ENCODE measurements at regions not wholly inside any gene's neighbourhood (a gene's known extent, or its start where the extent isn't known, plus 50 kb on each side); places are given as distances from the start of the nearest gene placed in this dataset.
"Not testable (repeated sequence)": the region's sequence is repeated elsewhere in the genome, so short reads cannot be mapped to it uniquely, and the experiment has no call there.

DNA sequence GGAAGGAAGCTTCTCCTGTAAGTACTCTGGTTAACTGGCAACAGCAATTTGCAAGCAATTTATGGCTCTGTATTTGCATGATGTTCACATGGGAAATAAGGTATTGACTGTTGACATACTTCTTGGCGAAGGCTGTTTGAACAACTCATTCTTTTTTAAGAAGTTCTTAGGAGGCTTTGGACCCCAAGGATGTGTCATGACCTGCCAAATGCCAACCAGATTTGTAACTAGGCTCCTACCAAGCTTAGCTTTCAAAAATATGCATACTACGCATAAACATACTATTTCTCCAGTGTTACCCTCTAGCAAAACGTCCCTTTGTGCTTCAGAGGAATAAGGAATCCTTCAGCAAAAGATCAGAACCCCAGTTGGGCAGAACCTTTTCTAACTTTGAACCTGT lies 165.2 kb upstream of the MSX2 start:
- DNase-seq: no peak
- TF ChIP-seq POLR2A (IDR thresholded peaks at IDR 0.05; ENCODE audit: low read length): no peak
- TF ChIP-seq GATA1 (IDR thresholded peaks at IDR 0.05; ENCODE audit: low read depth, low read length): no peak

DNA sequence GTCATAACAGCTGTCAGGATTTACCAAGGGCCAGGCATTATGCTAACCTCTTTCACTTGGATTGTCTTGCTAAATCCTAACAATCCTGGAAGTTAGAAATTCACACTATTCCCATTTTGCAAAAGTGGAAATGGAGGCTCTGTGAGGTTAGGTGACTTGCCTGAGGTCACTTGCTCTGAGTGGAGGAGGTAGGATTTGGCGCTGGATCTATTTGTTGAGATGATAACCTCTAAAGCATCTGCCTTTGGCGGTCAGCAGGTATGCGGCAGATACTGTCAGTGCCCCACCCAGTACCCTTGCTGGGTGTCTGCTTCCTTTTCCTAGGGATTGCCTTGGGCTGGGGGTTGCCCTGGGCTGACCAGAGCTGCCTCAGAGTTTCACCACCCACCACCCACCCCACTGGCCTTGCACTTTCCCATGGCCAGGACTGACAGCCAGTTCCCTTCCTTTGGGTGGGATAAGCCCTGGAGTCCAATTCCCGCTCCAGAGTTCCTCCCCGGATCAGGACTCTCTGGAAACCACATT lies 164.8 kb upstream of the MSX2 start:
- no peak for DNase-seq
- TF ChIP-seq POLR2A (IDR thresholded peaks at IDR 0.05; ENCODE audit: low read length) (no peak), GATA1 (IDR thresholded peaks at IDR 0.05; ENCODE audit: low read depth, low read length) (no peak)

DNA sequence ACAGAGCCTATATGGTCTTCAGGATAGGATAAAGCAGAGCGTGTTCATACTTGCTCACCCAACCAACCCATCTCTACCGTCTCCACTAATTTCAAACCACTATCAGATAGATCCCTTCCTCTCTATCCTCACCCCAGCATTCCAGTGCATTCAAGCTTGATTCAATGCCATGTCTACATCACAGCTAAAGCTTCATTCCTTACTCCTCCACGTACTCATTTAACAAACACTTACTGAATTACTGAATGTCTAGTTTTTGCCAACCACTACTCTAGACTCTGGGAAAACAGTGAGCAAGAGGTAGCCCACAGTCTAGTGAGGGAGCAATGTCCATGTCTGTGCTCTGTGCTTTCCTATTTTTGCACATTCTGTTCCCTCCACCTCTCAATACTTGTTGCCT lies 163.5 kb upstream of the MSX2 start:
- TF ChIP-seq GATA1 (IDR thresholded peaks at IDR 0.05; ENCODE audit: low read depth, low read length): no peak
- no peak for TF ChIP-seq POLR2A (IDR thresholded peaks at IDR 0.05; ENCODE audit: low read length)
- DNase-seq: no peak

DNA sequence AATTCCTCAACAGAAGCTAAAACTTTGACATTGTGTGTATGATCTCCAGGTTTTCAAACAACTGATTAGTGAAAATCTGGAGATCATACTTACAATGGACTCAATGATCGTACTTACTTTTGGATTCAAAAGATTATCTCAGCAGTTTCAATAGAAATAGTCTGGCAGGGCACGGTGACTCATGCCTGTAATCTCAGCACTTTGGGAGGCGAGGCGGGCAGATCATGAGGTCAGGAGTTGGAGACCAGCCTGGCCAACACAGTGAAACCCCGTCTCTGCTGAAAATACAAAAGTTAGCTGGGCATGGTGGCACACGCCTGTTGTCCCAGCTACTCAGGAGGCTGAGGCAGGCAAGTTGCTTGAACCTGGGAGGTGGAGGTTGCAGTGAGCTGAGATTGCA lies 161.3 kb upstream of the MSX2 start:
- DNase-seq: not testable (repeated sequence)

DNA sequence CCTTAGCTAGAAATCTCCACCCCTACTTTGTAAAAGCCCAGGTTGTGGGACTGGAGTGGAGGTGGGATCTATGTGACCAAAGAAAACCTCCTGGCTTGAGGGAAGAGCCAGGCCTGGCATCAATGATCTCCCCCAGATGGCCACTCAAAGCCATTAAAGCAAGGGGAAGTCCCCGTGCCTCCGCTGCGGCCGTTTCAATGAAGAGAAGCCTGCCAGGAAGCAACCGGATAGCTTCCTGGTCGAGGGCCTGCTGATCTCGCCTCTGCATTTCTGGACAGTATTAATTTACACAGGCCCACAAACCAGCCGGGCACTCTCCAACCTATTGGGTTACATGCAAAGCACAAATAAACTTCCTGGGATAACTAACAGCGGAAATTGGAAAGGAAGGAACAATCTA lies 160.5 kb upstream of the MSX2 start:
- no peak for DNase-seq
- no peak for TF ChIP-seq GATA1 (IDR thresholded peaks at IDR 0.05; ENCODE audit: low read depth, low read length)
- no peak for TF ChIP-seq POLR2A (IDR thresholded peaks at IDR 0.05; ENCODE audit: low read length)

DNA sequence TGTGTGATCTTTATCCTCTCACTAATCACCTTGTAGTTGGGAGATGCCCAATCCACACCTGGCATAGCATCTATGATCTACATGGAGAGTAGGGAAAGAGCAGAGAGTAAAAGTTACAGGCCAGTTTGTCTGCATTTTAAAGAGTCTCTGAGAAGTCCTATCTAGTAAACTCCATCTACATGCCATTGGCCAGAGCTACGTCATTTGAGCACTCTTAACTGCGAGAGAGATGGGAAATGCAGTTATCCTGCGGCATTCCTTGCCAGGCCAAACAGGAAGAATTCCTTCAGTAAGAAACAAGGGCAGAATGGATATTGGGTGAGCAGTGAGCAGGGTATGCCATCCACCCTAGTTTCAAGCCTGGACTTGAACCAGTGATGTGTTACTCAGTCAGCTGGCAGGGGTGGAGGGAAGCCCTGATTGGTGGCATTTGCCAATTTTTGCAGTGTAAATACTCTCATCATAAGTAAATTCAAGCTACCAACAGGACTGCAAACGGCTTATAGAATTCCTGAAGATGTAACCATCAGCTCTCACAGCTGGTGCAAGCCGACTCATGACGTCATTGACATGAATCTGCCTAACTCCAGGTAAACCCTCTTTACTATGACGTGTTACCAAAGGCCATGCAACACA lies 156.8 kb upstream of the MSX2 start:
- TF ChIP-seq POLR2A (IDR thresholded peaks at IDR 0.05; ENCODE audit: low read length): no peak
- TF ChIP-seq GATA1 (IDR thresholded peaks at IDR 0.05; ENCODE audit: low read depth, low read length): no peak
- DNase-seq: no peak

DNA sequence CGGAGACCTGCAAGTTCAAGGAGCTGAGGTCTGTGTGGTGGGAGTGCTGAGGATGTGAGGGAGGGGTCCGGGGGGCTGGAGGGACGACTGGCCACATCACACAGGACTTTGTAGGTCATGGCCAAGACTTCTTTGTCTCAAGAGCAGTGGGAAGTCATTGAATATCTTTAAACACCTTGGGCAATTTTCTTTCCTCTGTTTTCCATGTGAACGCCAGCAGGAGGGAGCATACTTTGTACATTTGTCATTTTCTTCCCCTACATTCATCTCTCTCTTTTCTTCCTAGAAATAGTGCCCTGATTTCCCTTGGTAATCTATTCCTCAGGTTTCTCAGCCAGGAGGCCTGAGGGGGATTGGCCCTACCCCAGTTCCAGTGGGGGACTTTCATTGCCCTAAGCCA lies 153.7 kb upstream of the MSX2 start:
- no peak for TF ChIP-seq GATA1 (IDR thresholded peaks at IDR 0.05; ENCODE audit: low read depth, low read length)
- TF ChIP-seq POLR2A (IDR thresholded peaks at IDR 0.05; ENCODE audit: low read length): no peak
- DNase-seq: no peak

DNA sequence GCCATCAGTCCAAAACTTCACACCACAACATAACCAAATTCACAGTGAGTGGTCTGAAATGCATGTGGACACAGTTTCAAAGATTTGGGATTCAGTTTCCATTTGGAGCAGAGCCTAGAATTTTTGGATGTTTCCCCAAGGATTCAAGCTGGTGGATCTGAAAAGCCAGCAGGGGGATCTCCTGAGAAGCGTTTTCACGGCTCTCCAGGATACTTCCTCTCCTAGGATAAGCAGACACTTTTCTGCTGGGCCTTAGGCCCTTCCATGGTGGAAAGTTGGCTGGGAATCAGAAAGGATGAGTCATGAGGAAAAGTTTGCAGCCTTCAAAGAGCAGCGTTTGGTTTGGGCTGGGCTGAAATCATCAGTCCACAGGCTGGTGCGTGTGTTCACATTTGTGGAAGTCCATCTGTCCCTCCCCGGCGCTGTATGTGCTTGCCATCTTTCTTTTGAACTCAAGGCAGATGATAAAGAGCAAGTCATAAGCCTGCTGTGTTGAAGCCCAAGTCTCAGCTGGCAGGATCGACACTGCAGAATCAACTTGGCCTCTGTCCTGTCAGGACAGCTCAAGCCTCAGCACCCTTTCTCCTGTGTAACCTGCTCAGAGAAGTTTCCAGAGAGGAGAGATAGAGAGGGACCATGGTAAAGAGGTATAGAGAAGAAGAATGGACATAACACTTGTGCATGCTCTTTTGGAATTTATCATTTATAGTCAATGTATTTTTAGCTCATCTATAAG lies 152.6 kb upstream of the MSX2 start:
- no peak for DNase-seq
- TF ChIP-seq GATA1 (IDR thresholded peaks at IDR 0.05; ENCODE audit: low read depth, low read length): no peak
- TF ChIP-seq POLR2A (IDR thresholded peaks at IDR 0.05; ENCODE audit: low read length): no peak

DNA sequence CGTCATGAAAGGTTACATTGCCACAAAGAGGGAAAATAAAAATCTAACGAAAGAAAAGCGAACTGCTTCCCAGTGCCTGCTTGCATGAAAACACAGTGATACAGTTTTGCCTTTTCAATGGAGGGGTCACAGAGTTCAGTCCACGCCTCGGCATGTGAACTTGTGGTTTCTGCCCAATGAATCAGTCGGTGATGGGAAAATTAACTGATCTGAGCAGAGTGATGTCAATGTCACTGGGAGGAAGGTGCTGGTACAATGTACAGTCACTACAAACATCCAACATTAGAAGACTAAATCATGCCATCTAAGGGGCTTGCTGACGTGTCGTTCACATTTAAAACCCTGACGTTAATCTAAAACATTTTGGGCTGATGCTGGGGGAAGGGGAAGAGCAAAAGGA lies 151.8 kb upstream of the MSX2 start:
- DNase-seq: no peak
- TF ChIP-seq POLR2A (IDR thresholded peaks at IDR 0.05; ENCODE audit: low read length) (no peak), GATA1 (IDR thresholded peaks at IDR 0.05; ENCODE audit: low read depth, low read length) (no peak)

DNA sequence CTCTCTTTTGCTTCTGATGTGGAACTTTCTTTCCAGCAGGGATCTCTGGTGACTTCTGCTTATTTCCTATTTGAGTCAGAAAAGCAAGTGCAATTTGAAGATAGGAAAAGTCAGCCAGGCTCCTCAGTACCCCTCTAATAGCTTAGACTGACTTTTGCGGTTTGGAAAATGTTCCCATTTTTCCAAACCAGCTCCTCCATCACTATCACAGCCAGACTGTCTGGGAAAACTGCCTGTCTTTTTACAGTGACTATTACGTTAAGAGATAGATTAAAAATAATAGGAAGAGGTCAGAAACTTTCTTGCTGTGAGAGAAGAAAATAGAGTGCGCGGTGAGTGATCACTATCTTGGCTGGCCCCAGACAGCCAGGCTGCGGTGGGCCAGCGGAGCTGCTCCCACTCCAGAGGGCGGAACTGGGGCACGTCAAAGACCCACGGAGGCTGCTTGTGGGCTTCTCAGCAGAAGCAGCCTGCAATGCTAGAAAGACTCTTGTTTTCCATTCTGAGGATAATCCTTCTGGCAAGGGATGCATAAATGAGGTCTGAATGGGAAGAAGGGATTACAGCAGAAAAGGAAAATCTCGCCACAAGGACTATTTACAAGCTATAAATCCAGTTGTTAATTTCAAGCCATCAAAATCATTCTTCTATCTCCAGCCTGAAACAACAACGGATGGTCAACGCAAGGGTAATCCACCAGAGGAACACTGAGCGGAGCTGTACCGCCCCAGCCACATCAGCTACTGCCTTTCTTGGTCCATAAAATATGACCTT lies 151.0 kb upstream of the MSX2 start:
- DNase-seq: no peak

DNA sequence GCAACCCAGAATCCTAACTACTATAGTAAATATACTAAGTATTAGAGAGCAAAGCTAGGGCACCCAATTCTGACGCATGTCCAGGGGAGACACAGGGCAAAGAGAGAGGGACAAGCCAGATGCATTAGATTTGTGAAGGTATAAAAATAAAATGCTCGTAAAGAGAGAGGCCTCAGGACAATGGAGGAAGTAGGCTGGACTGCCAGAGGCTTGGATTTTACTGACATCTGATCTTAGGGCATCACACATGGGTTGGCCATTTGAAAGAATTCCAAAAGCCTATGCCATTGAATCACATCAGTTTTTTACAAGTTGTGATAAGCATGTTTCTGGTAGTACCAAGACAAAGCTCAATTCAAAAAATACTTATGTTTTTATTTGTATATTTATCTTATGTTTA lies 149.3 kb upstream of the MSX2 start:
- DNase-seq: no peak
- no peak for TF ChIP-seq POLR2A (IDR thresholded peaks at IDR 0.05; ENCODE audit: low read length)
- TF ChIP-seq GATA1 (IDR thresholded peaks at IDR 0.05; ENCODE audit: low read depth, low read length): no peak

More for the DNA sequence above, 151.0 kb upstream of the MSX2 start:
- no peak for TF ChIP-seq GATA1 (IDR thresholded peaks at IDR 0.05; ENCODE audit: low read depth, low read length)
- TF ChIP-seq POLR2A (IDR thresholded peaks at IDR 0.05; ENCODE audit: low read length): no peak

DNA sequence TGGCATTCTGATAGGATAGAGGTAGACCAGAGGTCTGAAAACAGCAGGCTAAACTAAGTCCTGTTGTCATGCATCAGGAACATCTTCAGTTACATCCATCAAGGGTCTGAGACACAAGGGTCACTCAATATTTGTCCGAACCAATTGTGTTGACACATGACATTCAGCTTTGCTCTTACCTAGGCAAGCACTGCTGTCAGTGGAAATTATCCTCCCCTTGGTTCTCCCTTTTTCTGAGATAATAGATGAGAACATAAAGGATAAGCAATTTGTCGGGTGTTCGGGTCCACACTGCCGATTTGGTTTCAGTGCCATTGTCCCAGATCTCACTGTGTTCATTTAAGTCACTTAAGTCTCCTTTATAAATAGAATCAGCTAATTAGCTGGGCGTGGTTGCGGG lies 148.3 kb upstream of the MSX2 start:
- DNase-seq: no peak
- no peak for TF ChIP-seq POLR2A (IDR thresholded peaks at IDR 0.05; ENCODE audit: low read length)
- TF ChIP-seq GATA1 (IDR thresholded peaks at IDR 0.05; ENCODE audit: low read depth, low read length): no peak

DNA sequence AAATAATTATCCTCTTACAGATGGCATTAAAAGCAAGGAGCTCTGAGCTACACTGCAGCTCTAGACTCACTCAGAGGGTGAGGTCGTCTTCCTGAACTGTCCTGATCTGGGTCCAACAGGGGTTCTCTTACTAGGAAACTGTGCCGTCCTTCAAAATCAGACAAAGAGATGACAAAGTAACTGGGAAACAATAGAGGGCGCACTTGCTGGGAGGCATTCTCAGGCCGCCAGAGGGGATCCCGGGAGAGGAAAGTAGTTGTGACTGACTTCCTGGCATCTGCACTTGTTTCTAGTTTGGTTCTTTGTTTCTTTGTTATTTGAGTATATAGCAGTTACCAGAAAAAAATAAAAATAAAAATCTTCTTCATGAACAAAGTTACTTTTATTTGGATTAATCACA lies 142.9 kb upstream of the MSX2 start:
- no peak for TF ChIP-seq POLR2A (IDR thresholded peaks at IDR 0.05; ENCODE audit: low read length)
- no peak for TF ChIP-seq GATA1 (IDR thresholded peaks at IDR 0.05; ENCODE audit: low read depth, low read length)
- DNase-seq: peak in 1 of 2 experiments; percentile 10

DNA sequence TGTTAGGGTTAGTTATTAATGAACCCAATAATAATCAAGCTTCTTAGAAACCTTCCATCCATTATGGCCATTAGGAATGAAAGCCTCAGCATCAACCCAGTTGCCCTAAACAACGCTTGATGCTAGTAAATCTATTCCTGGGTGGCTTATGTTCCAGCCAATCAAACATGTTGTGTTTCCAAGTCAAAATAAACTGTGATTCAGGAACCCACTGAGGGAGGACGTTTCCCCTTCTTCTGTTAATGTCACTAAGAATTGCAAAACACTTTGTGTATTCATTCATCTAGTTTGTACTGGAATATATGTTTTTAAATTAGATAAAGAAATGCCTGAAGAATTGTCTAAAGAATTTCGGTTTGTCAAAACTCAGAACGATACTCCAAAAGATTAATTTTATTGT lies 142.5 kb upstream of the MSX2 start:
- no peak for DNase-seq
- TF ChIP-seq GATA1 (IDR thresholded peaks at IDR 0.05; ENCODE audit: low read depth, low read length): no peak
- TF ChIP-seq POLR2A (IDR thresholded peaks at IDR 0.05; ENCODE audit: low read length): no peak

Measured in erythroblast (primary cell).